ENCODE measurements at regions not wholly inside any gene's neighbourhood (a gene's known extent, or its start where the extent isn't known, plus 50 kb on each side); places are given as distances from the start of the nearest gene placed in this dataset.

DNA sequence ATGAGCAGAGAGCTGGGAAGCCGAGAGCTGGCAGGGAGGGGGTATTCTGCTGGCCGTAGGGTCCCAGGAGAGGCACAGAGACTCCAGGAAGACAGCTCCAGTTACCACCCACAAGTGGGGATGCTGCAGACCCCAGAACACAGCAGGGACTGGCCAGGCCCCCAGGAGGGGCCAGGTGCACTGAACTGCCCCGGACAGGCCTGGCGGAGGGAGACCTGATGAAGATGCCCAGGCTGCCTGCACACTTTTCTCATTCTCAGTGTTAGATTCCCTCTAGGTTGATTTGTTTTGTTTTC, 110.8 kb downstream of the CPZ start (continued):
- TF ChIP-seq TAF1 (IDR thresholded peaks at IDR 0.05; ENCODE audit: low read depth, low read length) = no peak
- TF ChIP-seq SP4 (IDR thresholded peaks at IDR 0.05; ENCODE audit: low read length) = no peak
- TF ChIP-seq, protein P1, sequence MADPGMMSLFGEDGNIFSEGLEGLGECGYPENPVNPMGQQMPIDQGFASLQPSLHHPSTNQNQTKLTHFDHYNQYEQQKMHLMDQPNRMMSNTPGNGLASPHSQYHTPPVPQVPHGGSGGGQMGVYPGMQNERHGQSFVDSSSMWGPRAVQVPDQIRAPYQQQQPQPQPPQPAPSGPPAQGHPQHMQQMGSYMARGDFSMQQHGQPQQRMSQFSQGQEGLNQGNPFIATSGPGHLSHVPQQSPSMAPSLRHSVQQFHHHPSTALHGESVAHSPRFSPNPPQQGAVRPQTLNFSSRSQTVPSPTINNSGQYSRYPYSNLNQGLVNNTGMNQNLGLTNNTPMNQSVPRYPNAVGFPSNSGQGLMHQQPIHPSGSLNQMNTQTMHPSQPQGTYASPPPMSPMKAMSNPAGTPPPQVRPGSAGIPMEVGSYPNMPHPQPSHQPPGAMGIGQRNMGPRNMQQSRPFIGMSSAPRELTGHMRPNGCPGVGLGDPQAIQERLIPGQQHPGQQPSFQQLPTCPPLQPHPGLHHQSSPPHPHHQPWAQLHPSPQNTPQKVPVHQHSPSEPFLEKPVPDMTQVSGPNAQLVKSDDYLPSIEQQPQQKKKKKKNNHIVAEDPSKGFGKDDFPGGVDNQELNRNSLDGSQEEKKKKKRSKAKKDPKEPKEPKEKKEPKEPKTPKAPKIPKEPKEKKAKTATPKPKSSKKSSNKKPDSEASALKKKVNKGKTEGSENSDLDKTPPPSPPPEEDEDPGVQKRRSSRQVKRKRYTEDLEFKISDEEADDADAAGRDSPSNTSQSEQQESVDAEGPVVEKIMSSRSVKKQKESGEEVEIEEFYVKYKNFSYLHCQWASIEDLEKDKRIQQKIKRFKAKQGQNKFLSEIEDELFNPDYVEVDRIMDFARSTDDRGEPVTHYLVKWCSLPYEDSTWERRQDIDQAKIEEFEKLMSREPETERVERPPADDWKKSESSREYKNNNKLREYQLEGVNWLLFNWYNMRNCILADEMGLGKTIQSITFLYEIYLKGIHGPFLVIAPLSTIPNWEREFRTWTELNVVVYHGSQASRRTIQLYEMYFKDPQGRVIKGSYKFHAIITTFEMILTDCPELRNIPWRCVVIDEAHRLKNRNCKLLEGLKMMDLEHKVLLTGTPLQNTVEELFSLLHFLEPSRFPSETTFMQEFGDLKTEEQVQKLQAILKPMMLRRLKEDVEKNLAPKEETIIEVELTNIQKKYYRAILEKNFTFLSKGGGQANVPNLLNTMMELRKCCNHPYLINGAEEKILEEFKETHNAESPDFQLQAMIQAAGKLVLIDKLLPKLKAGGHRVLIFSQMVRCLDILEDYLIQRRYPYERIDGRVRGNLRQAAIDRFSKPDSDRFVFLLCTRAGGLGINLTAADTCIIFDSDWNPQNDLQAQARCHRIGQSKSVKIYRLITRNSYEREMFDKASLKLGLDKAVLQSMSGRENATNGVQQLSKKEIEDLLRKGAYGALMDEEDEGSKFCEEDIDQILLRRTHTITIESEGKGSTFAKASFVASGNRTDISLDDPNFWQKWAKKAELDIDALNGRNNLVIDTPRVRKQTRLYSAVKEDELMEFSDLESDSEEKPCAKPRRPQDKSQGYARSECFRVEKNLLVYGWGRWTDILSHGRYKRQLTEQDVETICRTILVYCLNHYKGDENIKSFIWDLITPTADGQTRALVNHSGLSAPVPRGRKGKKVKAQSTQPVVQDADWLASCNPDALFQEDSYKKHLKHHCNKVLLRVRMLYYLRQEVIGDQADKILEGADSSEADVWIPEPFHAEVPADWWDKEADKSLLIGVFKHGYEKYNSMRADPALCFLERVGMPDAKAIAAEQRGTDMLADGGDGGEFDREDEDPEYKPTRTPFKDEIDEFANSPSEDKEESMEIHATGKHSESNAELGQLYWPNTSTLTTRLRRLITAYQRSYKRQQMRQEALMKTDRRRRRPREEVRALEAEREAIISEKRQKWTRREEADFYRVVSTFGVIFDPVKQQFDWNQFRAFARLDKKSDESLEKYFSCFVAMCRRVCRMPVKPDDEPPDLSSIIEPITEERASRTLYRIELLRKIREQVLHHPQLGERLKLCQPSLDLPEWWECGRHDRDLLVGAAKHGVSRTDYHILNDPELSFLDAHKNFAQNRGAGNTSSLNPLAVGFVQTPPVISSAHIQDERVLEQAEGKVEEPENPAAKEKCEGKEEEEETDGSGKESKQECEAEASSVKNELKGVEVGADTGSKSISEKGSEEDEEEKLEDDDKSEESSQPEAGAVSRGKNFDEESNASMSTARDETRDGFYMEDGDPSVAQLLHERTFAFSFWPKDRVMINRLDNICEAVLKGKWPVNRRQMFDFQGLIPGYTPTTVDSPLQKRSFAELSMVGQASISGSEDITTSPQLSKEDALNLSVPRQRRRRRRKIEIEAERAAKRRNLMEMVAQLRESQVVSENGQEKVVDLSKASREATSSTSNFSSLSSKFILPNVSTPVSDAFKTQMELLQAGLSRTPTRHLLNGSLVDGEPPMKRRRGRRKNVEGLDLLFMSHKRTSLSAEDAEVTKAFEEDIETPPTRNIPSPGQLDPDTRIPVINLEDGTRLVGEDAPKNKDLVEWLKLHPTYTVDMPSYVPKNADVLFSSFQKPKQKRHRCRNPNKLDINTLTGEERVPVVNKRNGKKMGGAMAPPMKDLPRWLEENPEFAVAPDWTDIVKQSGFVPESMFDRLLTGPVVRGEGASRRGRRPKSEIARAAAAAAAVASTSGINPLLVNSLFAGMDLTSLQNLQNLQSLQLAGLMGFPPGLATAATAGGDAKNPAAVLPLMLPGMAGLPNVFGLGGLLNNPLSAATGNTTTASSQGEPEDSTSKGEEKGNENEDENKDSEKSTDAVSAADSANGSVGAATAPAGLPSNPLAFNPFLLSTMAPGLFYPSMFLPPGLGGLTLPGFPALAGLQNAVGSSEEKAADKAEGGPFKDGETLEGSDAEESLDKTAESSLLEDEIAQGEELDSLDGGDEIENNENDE (IDR thresholded peaks at IDR 0.05; ENCODE audit: insufficient replicate concordance, low read length) = no peak

Measured in H1 (cell line).